HG03039 (cell line): ENCODE measurements at regions not wholly inside any gene's neighbourhood (a gene's known extent, or its start where the extent isn't known, plus 50 kb on each side); places are given as distances from the start of the nearest gene placed in this dataset.

Source experiments
- ATAC-seq: cut with Tn5 transposase; IDR thresholded peaks from one replicate; pipeline ENCODE4 v1.9.1; 2021; ENCODE audit warnings: mild to moderate bottlenecking, moderate library complexity; ENCODE audit not compliant: unreplicated experiment

DNA sequence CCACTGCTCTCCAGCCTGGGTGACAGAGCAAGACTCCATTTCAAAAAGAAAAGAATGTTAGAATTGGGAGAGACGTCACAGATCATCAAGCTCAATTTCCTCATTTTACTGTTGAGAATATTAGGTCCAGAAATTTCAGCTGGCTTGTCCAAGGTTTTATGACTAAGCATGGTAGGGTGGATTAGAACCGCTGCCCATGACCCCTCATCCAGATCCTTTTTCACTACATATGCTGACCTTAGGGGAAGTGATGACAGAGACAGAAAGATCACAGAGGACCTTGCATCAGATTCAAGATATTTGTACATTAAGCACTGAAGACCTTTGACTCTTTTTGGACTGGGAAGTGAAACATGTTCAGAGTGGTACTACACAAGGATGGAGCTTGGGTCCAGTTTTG, 134.5 kb downstream of the ADAMTS15 start:
- no peak for ATAC-seq

DNA sequence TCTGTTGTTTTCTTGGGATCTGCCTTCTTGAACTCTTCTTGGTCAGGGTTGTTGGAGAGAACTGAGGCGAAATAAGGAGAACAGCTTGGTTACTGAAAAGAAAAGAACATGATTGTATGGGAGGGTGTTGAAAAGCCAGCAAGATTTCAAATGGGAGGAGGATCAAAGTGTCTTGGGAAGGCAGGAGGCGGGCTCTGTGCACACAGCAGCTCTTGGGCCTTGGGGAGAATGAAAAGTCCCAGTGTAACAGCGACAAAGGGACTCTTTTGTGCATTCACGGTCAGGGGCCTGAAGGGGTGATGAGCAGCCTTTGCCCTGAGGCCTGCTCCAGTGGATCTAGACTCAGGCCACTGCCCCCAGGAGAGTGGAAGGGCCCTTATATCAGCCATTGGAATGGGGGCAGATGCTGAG, 135.4 kb downstream of the ADAMTS15 start:
- ATAC-seq, result no peak

DNA sequence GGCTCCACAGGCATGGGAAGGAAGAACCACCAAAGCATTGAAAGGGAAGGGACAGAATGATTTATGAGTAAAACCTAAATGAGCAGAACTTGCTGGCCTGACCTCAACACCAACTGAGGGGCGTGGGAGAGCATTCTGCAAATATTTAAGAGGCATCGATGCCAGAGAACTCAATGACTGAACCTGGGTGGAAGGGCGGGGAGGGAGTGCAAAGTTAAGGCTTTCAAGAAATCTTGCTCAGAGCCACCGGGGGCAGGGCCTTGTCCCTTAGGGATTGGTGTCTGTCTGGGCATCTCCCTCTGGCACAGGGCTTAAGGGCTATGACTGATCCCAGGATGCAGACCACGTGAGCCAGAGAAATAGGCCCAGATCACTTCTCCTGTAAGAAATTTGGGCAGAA, 137.1 kb downstream of the ADAMTS15 start:
- ATAC-seq, result no peak

DNA sequence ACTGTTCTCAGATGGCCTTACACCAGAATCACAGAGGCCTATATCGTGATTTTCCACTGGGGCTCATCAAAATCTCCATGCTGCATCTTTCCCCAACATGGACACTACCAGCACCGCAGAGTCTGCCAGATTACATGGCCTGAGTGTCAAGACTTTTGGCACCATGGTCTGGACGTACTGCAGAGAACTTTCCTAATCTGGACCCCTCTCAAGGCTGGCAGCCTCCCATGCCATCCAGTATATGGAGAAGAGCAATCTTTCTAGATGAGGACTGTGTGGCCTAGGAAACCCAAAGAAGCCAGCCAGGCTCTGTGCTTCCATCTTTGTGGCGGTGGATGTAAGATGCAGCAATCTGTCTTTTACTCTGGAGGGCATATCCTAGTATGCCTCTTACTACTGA, 139.2 kb downstream of the ADAMTS15 start:
- no peak for ATAC-seq

DNA sequence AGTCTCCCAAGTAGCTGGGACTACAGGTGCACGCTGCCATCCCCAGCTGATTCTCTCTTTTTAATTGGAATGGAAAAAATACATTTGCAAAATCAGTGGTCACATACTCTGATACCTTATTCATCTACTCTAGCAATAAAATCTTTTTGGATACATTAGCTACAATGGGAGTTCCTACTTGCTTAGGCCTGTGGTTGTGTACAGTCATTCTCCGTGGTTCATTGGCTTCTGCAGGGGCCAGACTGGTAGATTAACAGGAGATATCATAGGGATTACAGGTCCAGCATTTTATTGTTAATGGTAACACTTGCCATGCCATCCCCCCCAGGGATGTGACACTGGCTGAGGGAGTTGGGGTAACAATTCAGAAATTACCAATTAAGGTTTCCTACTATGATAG, 140.0 kb downstream of the ADAMTS15 start:
- ATAC-seq, result no peak

DNA sequence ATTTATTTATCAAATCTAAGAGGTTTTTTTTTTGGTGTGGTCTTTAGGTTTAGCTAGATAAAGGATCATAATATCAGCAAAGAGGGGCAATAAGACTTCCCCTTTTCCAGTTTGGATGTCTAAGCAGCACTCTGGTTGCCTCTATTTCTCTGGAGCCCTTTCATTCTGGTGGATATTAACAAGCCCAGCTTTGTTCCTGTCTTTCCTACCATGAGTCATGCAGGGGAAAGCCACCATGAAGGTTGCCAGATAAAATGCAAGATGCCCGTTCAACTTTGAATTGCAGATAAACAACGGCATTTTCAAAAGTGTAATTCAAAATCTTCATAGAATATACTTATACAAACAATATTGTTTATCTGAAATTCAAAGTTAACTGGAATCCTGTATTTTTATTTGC, 143.6 kb downstream of the ADAMTS15 start:
- no peak for ATAC-seq

DNA sequence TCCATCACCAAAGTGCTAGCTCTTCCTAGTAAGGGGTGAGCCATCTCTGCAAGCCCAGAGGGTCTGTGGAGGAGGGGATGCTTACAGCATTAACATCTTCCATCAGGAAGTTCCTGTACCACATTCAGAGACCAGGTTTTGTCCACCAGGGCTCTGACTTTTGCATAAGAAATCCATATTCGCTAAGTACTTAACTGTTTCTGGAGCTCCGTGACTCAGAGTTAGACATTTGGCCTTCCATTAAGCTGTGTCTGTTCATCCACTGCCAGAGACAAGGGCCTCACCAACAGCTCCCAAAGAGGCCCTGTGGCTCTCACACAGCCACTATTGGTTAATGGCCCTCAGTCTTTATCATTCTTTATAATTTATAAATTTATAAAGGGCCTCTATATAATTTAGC, 144.6 kb downstream of the ADAMTS15 start:
- ATAC-seq, result no peak

DNA sequence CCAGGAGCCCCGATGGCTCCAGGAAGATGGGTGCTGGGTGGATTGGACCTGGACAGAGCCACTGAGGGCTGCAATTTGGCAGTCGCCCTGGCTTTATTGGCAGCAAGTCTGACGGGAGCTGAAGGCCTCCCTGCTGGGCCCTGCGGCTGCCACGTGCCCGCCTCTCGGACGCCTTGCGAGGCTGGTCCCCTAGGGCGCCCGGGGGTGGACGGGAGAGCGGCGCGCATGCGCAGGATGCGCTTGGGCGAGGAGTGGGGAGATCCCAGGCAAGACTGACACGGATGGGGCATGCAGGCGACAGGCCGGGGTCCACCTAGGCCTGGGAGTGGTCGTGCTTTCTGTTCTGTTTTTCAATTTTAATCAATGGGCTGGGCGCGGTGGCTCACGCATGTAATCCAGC, 150.0 kb downstream of the ADAMTS15 start:
- no peak for ATAC-seq

DNA sequence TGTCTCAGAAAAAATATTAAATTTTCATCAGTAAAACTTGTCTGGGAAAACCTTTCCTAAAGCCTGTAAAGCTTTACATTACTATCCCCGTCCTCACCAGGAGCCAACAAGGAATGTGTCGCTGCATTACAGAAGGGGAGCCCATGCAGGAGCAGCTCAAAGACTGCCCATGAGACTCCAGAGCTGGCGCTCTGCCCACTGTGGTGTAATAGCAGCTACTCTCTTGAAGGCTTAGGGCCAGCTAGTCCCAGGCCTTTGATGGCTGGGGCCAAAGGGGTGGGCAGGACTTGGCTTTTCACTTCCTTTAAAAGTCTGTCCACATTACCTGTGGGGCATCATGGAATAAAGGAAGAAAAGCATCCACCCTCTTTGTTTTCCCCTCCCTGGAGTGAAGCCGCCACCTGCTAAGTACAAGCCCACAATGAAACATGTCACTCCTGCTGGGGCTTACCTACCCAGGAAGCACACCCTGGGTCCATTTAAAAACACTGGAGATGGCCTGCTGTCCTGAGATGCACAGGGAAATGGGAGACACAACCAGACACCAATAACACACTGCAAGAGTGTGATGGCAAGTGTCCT, 150.7 kb downstream of the ADAMTS15 start:
- no peak for ATAC-seq

DNA sequence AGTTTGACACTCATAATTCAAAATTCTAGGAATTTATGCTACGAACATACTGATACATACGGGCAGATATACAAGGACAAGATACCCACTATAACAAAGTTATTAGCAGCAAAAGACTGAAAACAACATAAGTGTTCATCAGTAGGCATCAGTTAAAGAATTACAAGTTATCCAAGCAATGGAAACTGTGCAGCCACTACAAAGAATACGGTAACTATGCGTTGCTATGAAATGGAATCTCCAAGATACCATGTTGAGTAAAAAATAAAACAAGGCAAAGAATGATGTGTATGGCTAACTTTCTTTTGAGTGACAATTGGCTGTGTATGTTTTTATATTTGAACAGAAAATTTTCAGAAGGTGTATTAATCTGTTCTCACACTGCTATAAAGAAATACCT, 151.7 kb downstream of the ADAMTS15 start:
- ATAC-seq, result no peak

DNA sequence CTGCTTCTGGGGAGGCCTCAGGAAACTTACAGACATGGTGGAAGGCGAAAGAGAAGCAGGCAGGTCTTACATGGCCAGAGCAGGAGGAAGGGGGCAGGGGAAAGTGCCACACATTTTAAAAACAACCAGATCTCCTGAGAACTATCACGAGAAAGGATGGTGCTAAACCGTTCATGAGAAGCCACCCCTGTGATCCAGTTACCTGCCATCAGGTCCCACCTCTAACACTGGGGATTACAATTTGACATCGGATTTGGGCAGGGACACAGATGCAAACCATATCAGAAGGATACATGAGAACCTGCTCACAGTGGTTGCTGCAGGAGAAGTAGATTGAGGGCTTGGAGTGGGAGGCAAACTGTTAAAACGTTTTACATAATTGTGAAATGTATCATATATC, 152.2 kb downstream of the ADAMTS15 start:
- no peak for ATAC-seq

DNA sequence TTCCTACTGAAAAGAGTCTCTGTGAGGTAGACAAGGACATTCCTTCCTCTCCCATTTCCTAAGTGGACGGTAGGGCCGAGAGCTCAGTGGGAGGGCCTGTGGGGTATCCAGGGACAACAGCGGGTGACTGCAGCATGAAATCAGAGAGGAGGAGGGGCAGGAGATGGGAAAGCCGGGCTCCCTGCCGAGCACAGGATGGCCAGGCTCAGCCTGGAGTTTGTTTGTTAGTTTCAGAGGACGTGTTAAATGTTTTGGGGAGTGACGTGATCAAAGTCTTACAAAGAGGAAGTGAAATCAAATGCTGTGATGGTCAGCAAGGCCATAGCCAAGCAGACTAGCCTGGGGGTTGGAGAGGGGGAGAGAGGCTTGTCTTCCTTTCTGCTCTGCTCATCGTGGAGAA, 152.7 kb downstream of the ADAMTS15 start:
- no peak for ATAC-seq

DNA sequence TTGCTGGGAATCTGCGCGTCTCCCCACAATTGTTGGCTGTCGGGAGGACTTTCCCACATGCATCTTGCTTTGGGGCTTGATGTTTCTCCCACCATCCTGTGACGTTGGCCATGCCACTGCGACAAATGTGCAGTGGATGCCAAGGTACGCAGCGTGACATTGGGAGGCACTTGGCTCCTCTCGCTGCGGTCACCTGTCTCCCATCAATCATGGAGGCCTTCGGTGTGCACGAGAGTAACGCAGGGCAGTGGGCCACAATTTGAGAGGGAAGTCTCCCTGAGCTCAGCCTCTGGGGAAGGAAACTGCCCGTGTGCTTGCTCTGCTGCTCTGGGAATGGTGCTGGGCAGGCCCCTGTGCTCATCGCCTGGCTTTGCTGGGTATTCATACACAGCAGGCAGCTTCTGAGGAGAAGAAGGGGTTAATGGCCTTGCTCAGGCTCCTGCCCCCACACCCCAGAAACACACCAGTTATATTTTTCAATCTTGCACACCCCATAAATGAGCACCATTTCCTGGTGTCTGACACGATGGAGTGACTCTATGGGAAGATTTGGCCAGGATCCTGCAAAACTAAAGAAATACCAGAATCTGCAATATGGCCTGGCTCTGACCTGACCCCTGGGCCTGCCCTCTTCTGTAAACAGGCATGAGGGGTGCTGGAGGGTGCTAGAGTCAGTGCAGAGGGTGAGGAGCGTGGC, 153.5 kb downstream of the ADAMTS15 start:
- no peak for ATAC-seq

DNA sequence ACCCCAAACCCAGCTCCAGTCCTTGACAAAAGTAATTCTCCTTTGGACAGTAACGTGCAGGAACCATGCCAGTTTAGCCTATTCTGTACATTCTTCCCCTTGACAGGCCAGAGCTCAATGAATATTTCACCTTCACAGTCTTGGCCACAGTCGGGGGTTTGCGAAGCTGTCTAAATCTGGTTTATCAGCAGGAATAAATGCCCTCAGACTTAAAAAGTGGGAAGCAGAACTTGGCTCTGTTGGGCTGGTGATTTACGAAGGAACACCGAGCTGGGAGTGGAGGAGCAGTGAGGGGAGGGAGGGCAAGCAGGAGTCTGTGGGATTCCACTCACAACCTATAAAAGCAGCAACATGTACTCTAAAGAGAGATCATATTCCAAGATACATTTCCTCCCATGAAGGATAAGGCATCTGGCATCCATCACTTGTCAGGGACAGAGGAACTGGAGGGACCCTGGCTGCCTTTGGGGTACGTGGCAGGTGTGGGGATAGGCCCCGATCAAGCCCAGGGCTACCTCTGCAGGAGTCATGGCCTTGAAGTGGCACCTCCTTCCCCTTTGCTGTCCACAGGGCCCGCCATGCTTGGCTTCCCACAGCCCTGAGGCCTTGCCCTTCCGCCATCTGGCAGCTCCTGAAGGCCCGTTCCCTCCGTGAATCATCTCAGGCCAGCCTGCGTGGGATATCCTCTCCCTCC, 154.3 kb downstream of the ADAMTS15 start:
- ATAC-seq, result no peak

DNA sequence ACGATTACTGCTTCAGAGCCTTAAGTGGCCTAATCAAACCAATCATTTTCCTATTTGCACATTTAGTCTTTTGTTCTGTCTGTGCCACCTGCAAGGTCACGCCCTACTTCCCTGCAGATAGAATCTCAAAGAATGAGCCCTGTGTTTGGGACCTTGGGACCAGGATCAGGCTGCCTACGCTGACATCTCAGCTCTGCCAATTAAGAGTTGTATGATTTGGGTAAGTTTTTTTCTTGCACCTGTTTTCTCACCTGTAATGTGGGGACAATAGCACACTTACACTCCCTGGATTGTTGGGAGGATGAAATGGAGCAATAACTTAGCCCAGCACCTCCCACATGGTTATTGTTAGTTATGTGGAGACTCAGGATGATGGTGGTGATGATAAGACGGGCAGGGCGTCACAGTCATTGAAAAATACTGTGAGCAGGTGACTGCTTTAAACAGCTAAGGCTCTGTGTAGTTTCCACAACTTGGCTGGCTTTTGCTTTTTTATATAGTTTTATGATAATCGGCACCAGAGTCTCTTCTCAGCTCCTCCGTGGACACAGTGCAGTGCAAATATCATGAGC, 155.0 kb downstream of the ADAMTS15 start:
- no peak for ATAC-seq

DNA sequence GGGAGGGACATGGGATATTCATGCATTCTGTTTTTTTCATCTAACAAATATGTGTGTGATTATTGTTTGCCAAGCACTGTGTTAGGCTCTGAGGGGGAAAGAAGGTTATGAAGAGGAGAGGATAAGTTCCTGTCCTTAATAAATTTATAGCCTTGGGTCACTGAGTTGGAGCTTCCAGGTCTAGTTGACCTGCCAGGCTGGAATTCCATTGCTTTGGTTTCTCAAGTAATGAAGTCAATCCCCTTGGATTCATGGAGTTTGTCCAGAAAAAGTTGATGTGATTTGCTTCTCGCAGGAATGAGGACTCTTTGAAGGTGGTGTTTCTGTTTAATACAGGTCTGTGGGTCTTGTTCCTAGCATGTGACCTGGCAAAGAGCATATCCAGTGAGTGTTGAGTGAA, 156.2 kb downstream of the ADAMTS15 start:
- ATAC-seq, result no peak

DNA sequence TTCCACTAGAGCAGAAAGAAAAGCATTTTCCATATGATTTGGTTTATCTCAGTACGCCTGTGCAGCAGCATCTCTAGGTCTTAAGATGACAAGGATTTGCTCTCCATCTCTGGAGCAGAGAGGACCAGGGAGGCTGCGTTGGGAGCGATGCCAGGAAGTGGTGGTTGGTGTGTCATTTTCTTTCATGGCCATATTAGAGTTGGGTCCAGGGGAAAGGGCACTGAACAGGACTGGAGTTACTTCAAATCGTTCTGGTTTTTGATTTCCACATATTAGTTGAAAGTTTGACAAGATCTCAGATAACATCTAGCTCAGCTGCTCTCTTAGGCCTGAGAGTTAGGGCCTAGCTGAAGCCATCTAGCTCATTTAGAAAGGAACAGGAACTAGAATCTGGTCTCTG, 157.7 kb downstream of the ADAMTS15 start:
- no peak for ATAC-seq

DNA sequence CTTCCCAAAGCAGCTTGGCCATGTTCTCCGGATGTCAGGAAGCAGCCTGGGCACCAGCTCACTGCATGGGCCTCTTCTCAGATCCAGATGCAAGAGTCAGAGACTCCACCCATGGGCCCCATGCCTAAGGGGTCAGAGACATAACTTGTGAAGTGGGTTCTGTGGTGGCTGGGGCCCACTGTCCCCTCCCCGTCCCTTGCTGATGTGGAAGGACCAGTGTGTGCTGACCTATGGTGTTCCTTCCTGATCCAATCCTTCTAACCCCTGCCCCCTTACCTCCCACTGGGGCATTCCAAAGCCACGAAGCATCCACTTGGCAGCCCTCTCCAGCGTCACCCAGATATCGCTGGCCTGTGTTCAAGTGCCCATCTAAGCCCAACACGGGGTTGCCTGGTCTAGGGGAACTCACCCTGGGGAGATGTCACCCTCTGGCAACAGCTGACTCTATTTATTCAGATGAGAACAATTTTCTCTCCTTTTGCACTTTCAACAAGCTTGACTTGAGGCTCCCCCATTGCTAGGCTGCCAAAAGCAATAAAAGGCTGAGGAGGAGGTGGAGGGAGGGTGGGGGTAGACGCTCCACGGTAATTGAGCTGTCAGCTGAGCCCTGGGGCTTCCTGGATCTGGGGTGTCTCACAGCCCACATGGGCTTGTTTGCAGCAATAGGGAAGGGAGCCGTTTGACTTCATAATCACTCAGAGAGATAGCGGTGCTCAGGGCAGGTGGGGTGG, 158.5 kb downstream of the ADAMTS15 start:
- ATAC-seq, result no peak

DNA sequence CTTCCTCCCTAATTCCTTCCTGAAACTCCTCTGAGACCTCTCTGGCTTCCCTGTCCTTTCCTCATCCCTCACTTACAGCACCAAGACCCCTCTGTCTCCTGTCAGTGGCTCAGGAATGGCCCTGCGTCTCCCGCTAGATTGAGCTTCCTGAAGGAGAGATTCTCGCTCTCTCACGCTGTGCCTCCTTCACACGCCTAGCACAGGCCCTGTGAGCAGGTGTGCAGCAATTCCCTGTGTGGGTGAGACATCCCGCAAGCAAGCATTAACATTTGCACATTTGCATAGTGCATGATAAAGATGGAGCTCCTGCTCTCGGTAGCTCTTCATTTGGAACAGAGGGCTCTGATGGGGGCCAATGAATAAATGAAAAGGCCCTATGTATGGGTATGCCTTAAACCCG, 159.8 kb downstream of the ADAMTS15 start:
- ATAC-seq, result no peak

DNA sequence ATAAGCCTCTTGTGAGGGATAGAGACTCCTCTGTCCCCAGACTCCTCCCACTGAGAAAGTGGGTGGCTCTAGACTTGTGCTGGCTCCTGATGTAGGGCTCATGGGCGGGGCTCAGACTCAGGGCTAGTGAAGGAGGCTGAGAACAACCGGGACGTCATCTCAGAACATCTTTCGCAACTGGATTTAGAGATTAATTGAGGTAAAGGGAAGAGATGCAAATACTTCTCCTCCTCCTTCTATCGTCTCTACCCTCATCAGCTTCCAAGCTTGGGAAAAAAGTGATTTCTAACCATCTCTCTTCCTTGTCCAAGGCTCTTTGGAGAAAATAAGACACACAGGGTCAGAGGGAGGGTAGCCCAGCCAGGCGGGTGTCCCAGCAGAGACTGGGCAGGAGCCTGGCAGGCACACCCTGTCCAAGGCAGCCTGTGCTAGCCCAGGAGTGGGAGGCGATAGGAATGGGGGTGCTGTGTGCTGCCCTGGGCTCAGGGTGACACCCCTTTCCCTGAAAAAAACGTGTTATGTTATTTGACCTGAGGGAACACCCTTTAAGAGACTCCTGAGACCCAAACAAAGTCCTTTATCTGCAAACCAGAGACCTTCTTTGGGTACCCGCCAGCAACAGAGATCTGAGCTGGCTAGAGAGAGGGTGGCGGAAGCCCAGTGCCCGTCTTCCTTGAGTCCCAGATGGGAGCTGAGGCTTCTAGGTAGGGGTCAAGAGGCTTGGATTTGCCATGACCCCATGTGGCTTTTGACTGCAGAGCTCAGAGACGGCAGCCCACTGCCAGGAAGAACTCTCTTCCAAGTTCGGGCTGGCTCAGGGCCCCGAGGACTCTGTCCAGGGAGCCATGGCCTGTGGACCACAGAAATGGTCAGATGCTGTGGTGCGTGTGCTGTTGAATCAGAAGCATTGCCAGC, 160.9 kb downstream of the ADAMTS15 start:
- no peak for ATAC-seq
